ENCODE measurements at regions not wholly inside any gene's neighbourhood (a gene's known extent, or its start where the extent isn't known, plus 50 kb on each side); places are given as distances from the start of the nearest gene placed in this dataset.
"Not testable (repeated sequence)": the region's sequence is repeated elsewhere in the genome, so short reads cannot be mapped to it uniquely, and the experiment has no call there.

DNA sequence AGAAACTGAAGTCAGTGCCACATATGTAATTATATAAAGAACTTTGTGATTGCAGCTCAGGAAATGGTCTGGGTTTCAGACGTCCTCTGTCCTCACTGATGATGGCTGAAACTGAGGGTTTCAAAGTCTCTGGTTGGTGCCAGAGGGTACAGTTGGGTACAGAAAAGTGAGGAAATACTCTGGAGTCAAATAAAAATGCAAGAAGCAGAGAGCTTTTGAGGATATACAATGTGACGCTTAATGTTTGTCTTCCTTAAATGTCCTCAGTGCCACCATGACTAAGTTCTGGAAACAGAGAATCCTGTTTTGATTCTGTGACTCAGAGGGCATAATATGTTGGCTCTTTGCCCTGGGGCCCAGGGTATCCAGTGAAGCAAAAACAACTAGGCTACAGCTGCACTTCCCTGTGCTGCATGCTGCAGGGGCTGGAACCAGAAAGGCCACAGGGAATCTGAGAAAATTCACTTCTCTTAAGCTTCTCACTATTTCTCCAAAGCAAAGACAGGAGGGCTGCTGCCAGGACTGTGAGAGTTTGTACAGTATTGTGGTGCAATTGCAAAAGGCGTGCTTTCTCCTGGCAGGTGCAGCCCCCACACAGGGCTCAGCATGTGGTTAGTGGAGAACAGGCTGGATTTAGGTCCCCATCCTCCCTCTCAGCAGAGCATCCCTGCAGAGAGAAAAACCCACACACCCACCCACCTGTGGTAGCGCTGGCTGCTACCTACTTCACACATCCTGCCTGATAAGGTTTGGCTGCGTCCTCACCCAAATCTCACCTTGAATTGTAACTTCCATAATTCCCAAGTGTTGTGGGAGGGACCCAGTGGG, 169.5 kb upstream of the SVIL start:
- FAIRE-seq (no peak), DNase-seq (ENCODE audit: low spot score) (peak; percentile 86)

DNA sequence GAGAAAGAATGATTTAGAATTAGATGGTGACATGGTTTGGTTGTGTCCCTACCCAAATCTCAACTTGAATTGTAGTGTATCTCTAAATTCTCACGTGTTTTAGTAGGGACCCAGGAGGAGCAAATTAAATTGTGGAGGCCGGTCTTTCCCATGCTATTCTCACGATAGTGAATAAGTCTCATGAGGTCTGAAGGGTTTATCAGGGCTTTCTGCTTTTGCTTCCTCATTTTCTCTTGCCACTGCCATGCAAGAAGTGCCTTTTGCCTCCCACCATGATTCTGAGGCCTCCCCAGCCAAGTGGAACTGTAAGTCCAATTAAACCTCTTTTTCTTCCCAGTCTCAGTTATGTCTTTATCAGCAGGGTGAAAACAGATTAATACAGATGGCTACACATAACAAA, 167.4 kb upstream of the SVIL start:
- no peak for FAIRE-seq

DNA sequence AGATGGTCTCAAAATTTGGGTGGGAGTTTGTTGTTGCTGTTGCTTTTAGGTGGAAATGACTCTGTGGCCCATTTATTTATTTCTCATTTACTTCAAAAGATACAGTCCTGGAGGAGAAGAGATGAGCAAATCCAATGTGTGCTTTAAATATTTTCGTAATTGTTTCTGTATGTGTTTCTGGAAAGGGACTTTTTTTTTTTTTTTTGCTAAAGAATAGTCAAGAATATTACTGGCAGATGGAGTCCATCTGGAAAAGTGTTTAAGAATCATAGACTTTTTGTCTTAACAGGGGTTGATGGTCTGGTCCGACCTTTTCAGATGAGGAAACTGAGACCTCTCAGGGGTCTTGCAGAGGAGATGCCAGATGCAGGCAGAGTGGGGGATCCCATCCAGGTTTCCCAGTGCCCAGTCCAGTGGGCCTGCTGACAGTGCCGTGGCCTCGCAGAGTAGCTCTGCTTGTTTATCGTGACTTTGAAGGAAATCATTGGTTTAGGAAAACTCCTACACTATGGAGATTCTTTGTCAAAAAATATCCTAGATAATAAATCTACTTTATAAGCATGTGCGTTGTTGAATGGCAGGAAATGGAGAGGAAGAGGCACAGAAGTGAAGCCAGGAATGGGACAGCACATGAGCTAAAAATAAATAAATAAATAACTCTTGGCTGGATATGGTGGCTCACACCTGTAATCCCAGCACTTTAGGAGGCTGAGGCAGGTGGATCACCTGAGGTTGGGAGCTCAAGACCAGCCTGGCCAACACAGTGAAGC, 164.3 kb upstream of the SVIL start:
- DNase-seq (ENCODE audit: low spot score) = no peak
- FAIRE-seq = no peak

More for the DNA sequence above, 167.4 kb upstream of the SVIL start:
- no peak for DNase-seq (ENCODE audit: low spot score)

DNA sequence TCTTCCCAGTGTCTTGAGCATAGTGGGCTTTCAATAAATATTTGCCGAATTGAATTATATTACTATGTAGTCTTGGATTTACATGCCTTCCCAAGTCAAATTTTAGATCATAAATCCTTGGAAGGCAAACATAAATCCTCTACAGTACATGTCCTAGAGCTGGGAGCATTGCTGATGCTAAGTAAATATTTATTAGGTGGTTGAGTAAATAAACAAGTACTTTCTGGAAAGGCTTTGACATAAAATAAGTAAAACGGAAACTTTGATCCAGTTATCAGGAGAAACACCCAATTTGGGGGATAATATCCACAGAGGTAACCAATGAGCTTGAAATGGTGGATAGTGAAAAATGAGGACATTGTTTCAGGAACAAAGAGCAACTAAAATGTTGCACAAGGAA, 162.8 kb upstream of the SVIL start:
- DNase-seq (ENCODE audit: low spot score) (no peak), FAIRE-seq (no peak)

DNA sequence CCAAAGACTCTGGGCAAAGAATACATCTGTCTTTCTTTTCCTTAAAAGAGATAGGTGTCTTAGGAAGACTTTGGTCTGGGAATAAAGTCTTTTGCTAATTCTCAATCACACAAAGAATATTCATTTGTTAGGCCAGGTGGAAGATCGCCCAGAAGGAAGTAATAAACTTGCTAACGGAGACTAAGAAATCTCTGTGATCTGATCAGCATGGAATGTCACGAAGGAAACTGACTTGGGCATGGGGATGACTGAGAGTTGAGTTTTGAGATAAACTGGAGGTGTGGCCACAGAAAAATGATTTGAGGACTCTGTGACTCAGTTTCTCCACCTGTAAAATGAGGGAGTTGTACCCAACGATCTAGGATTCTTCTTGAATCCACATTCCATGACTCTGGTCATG, 161.1 kb upstream of the SVIL start:
- DNase-seq (ENCODE audit: low spot score) = peak; percentile 35
- FAIRE-seq = no peak

DNA sequence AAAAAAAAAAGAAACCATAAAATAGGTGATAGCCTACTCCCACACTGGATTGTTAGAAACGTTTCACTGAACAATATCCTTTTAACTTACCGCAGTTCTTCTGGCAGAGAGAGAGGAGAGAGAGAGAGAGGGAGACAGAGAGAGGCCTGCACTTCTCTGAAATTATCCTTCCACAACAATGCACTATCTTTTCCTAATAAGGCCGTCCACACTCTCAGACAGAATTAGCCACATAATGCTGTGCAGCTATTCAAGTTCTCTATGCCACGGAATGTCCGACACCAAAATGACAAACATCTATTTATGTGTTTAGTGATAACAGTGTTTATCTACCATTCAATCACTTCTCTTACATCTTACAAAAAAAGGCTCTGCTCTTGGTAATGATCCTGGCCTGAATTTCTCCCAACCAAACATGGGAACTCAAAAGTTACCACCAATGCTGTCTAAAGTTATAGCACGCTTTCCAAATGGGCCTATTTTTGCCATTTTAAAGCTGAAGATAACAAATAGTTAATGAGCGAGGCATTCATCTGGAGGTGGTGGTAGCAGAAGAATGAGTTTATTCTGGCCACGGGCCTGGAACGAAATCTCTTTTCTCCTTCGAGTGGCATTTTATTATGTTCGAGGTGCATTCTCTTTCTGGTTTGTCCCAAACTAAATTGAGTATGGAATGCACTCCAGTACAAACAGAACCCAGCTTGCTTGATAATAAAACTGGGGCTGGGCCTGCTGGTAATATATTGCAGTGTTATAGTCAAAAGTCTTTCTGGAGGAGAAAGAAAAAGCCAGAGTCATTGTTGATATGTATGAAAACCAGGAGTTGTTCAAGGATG, 160.2 kb upstream of the SVIL start:
- DNase-seq (ENCODE audit: low spot score) = no peak
- FAIRE-seq = no peak

DNA sequence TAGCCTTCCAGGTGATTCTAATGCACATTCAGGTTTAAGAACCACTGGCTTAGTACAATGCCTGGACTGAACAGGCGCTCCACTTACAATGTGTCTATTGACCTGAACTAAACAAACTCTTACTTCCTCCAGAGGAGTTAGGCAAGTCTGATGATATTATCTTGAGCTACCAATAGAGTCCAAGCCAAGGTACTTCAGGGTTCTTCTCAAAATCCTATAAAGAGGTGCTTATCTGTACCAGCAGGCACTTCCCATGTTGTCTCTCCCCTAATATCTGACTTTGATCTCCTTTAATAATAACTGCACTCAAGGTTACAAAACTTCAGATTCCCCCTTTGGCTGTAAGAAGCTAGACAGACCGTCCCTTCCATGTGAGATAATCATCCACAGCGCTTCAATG, 157.0 kb upstream of the SVIL start:
- DNase-seq (ENCODE audit: low spot score) = no peak
- no peak for FAIRE-seq

DNA sequence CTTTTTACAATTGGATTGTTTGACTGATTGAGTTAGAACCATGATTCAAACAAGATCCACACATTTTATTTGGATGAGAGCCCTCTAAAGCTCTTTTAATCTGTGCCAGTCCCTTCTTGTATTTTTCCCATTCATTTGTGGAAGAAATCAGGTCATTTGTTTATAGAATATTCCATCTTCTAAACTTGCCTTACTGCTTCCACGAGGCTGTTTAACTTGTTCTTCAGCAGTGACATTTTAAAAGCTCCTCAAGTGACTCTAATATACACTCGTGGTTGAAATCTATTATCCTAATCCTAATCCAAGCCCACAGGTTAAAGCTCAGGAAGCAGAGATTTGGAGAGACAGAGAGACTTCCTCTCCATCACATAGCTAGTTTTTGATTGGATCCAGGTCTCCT, 155.4 kb upstream of the SVIL start:
- DNase-seq (ENCODE audit: low spot score) (no peak), FAIRE-seq (no peak)

DNA sequence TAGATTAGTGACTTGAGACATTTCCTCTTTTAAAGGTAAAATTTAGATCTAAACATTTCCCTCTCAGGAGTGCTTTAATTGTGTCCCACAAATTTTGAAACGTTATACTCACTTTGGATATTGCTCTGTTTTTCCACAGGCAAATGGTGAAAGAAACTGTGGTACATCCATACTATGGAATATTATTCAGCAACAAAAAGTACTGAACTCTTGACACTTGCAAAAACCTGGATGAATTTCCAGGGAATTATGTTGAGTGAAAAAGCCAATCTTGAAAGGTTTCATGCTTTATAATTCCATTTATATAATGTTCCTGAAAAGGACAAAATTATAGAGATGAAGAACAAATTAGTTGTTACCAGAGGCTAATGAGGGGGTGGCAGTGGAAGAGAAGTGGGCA, 153.3 kb upstream of the SVIL start:
- FAIRE-seq (no peak), DNase-seq (ENCODE audit: low spot score) (no peak)

DNA sequence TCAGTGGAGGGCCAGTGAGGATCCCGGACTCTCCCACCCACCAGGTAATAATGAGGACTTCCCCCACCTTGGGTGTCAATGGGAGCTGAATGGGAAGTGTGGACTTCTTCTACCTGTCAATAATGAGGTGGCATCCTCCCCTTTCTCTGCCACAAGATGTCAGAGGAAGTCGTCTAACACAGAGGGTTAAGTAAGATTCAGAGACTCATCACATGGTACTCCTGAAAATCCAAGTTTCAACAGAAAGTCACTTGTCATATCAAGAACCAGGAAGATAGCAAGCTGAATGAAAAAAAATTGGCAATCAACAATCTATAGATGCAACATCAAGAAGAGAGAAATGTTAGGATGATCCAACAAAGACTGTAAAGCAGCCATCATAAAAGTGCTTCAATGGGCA, 150.9 kb upstream of the SVIL start:
- no peak for FAIRE-seq
- no peak for DNase-seq (ENCODE audit: low spot score)

DNA sequence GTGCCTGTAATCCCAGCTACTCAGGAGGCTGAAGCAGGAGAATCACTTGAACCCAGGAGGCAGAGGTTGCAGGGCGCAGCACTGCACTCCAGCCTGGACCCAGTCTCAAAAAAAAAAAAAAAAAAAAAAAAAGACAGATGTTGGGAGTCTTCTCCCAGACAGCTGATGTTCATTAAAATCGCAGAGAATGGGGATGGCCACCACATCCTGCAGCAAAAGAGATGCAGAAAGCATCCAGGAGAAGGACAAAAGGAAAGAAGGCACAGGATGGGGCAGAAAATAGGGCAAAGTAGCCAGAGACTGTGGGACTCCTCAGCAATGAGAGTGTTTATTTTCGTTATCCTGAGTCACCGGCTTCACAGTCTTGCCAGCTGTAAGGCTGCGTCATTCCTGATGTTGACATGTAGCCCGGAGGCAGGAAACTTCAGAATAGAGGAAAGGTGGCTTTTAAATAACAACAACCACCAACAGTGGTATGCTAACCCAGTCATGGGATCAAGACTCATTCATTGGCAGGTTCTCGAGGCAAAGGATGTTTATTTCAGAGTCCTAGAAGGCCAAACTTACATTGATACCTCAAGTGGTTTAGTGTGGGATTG, 149.5 kb upstream of the SVIL start:
- peak; percentile 89 for DNase-seq (ENCODE audit: low spot score)
- peak; percentile 77 for FAIRE-seq

DNA sequence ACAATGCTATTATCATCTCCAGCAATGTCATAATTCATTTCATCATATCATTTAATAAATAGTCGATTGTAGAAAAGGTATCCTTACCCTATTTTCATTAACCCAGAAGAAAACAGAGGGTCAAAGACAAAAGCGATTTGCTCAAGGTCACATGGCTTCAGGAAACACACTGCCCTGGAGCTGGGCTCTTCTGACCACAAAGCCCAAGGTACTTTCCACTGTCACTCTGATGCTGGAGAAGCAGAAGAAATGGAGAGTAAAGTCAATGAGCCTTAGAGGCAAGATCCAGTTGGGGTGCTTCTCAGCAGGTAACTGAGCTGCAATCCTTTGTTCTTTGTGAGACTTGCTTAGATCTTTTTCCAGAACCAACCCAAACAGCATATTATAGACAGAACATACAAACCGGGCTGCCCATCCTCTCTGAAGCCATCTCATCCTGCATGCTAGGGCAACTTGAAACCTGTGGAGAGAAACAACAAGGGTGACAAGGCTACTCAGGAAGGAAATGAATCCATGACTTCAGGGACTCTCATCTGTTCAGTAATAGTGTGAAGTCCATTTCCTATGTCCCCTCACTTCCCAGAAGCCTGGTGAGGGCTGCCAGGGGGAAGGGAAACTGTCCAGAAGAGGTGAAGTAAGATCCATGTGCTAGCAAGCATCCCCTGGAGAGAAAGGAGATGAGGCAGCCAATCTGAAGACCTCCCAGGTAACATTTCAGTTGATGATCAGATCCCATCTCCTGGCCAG, 148.6 kb upstream of the SVIL start:
- DNase-seq (ENCODE audit: low spot score) (no peak), FAIRE-seq (no peak)

DNA sequence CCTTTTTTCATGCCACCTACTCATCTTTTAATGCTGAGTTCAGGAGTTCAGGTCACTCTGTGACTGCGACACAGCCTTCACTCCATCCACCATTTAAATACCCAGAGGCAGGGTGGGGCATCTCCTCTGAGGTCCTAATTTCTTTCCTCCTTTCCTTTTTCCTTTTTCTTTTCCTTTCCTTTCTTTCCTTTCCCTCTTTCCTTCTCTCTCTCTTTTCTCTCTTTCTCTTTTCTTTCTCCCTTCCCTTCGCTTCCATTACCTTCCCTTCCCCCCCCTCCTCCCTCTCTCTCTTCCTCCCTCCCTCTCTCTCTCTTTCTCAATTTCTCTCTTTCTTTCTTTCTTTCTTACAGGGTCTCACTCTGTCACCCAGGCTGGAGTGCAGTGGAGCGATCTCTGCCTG, 145.9 kb upstream of the SVIL start:
- FAIRE-seq (no peak), DNase-seq (ENCODE audit: low spot score) (no peak)

DNA sequence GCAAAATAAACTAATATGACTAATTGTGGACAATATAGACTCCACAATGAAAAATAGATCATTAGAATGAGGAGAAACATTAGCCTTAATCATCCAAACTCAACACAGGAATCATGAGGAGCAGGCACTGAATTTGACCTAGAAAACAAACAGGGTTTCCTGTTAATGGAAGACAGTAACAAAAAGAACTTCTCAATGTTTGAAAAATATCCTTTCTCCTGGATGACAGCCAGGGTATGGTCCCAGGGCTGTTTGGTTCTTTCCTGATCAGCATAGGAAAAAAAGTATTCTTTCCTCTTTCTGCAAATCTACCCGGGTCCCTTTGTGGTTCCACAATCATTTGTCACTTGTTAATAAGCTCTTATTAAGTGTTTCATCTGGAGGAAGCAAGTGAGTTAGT, 145.3 kb upstream of the SVIL start:
- FAIRE-seq = no peak
- DNase-seq (ENCODE audit: low spot score) = no peak

DNA sequence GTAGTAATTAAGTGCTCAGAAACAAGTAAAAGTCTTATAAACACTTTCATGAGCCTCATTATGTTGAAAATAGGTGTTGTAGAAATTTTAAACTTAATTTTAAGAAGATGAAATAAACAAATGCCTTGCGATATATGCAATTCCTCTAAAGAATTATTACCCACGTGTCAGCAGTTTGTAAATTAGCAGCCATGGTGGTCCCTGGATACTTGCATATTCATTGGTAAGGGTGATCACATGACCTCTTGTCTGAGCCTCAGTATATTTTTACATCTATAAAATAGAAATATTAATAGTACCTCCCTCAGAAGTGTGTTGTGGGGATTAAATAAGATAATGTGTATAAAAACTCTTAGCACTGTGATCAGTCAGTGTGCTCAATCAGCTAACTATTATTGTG, 141.5 kb upstream of the SVIL start:
- FAIRE-seq (no peak), DNase-seq (ENCODE audit: low spot score) (no peak)

DNA sequence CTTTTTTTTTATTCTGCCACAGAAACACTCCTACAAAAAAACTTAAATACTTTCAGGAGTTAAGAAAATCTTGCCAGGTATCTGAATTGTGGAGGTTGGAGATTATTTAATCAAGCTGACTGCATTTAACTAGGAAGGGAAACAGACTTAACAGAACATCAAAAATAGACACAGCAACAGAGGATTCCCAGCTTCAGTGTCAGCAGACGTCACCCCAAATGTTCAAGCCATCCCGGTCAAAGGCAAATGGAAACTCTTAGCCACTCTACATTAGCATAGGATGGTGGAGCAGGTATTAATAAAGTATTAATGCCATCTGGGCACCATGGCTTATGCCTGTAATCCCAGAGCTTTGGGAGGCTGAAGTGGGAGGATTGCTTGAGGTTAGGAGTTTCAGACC, 139.7 kb upstream of the SVIL start:
- FAIRE-seq (no peak), DNase-seq (ENCODE audit: low spot score) (no peak)

DNA sequence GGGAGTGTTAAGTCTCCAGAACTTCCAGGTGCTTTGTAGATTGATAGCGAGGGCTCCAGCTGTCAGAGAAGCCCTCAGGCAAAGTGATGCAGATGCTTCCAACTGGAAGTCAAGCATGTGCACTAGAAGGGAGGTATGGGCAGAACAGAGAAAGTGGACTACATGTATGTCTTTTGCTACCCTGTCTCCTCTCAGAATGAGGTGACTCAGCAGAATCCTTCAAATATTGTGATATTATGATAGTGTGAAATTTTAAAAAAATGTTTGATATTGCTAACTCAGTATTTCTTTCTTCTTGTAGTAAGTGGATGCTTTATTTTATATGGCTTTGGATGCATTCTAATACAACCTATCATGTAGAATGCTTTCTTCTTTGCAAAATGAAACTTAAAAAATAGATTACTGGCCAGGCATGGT, 138.9 kb upstream of the SVIL start:
- no peak for DNase-seq (ENCODE audit: low spot score)
- no peak for FAIRE-seq

DNA sequence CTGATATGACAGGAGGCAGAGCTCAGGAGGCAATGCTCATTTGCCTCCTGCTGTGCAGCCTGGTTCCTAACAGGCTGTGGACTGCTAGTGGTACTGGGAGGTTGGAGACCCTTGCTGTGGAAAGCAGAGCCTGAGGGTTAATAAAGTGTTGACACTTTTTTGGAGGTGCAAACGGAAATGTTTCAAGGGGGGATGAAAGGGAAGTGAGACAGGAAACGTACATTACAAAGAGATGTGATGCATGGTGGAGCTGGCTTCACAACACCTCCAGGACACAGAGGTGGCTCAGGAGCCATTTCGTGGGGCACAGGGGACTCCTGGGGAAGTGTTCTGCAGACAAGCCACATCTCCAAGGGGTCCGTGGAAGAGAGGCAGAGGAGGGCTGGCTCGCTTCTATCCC, 137.6 kb upstream of the SVIL start:
- DNase-seq (ENCODE audit: low spot score) (no peak), FAIRE-seq (no peak)

DNA sequence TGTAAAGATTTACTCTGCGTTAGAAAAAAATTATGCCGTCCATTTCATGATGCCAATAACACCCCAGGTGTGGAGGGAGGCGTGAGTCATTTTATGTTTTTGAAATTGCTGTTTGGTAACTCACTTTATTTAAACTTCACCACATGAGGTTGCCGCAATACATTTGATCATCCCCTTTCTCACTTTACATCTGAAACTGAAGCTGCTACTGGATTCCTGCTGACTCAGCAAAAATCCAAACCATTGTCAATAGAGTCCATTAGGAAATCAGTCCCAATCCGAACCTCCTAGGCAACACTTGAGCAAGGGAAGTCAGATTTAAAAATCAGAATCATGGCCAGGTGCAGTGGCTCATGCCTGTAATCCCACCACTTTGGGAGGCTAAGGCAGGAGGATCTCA, 136.6 kb upstream of the SVIL start:
- no peak for FAIRE-seq
- no peak for DNase-seq (ENCODE audit: low spot score)

DNA sequence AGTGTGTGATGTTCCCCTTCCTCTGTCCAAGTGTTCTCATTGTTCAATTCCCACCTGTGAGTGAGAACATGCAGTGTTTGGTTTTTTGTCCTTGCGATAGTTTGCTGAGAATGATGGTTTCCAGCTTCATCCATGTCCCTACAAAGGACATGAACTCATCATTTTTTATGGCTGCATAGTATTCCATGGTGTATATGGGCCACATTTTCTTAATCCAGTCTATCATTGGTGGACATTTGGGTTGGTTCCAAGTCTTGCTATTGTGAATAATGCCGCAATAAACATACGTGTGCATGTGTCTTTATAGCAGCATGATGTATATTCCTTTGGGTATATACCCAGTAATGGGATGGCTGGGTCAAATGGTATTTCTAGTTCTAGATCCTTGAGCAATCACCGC, 134.5 kb upstream of the SVIL start:
- DNase-seq (ENCODE audit: low spot score); FAIRE-seq: not testable (repeated sequence)

DNA sequence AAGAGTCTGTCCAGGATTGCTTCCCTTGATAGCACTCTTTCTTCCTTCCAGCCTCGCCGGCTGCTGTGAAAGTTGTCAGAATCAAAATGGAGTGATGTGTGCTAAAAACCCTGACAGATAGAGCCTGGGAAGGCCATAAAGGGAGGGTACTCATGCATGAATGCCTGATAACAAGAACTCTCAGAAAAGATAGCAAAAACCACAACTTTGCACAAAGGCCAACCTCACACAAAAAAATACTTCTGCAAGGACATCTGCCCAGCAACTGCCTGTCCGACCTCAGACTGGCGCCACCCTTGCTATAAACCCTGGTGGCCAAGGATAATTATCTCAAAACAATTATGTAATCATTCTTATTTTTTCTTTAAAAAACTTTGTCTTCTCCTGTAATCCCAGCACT, 133.2 kb upstream of the SVIL start:
- FAIRE-seq (no peak), DNase-seq (ENCODE audit: low spot score) (no peak)
